Head of caudate nucleus (tissue), 42 donors: ENCODE measurements at regions not wholly inside any gene's neighbourhood (a gene's known extent, or its start where the extent isn't known, plus 50 kb on each side); places are given as distances from the start of the nearest gene placed in this dataset.

Experiments used
- DNase-seq, 42 donors: peaks; one replicate each; pipeline versions ENCODE4 v3.0.0 to v3.0.0-alpha.2; 2020 to 2021; ENCODE audit warnings: mixed read lengths in 7 of 42
- intact Hi-C: fragments of 100-400 bp; cut with DNase I; formaldehyde crosslinking; loops from one replicate; pipeline ENCODE4 v1.15.0; 2022

GRCh38 chr1:87864676-87865075 lies 536.0 kb downstream of the LMO4 start:
- intact Hi-C loops, result no loop called here
- DNase-seq, result no peak

- intact Hi-C loops, result no loop called here
- no peak for DNase-seq
Measured at GRCh38 chr1:87866416-87866815, 537.7 kb downstream of the LMO4 start.

- intact Hi-C loops, result no loop called here
- DNase-seq, result no peak
Measured at GRCh38 chr1:87867626-87868025, 538.9 kb downstream of the LMO4 start.

GRCh38 chr1:87869567-87869966 lies 540.9 kb downstream of the LMO4 start:
- intact Hi-C loops, result no loop called here
- no peak for DNase-seq

- no peak for DNase-seq
- intact Hi-C loops, result no loop called here
Measured at GRCh38 chr1:87872189-87872588, 543.5 kb downstream of the LMO4 start.

GRCh38 chr1:87872692-87873091 lies 544.0 kb downstream of the LMO4 start:
- intact Hi-C loops, result no loop called here
- DNase-seq, result no peak

GRCh38 chr1:87878873-87879272 lies 550.2 kb downstream of the LMO4 start:
- intact Hi-C loops, result no loop called here
- DNase-seq, result no peak

- intact Hi-C loops, result no loop called here
- no peak for DNase-seq
Measured at GRCh38 chr1:87880098-87880760, 551.5 kb downstream of the LMO4 start.

GRCh38 chr1:87880764-87881163 lies 552.1 kb downstream of the LMO4 start:
- intact Hi-C loops, result no loop called here

GRCh38 chr1:87883906-87884305 lies 555.2 kb downstream of the LMO4 start:
- intact Hi-C loops, result no loop called here
- DNase-seq, result no peak

More at GRCh38 chr1:87880764-87881163, 552.1 kb downstream of the LMO4 start:
- DNase-seq, result no peak

GRCh38 chr1:87884581-87884980 lies 555.9 kb downstream of the LMO4 start:
- DNase-seq, result no peak
- intact Hi-C loops, result no loop called here

GRCh38 chr1:87885278-87886025 lies 556.8 kb downstream of the LMO4 start:
- intact Hi-C loops, result no loop called here

GRCh38 chr1:87887100-87887499 lies 558.4 kb downstream of the LMO4 start:
- no peak for DNase-seq
- intact Hi-C loops, result no loop called here

More at GRCh38 chr1:87885278-87886025, 556.8 kb downstream of the LMO4 start:
- DNase-seq, result no peak

GRCh38 chr1:87888446-87888845 lies 559.8 kb downstream of the LMO4 start:
- intact Hi-C loops, result no loop called here
- no peak for DNase-seq

- intact Hi-C loops, result no loop called here
- no peak for DNase-seq
Measured at GRCh38 chr1:87894062-87894461, 565.4 kb downstream of the LMO4 start.

- no peak for DNase-seq
- intact Hi-C loops, result no loop called here
Measured at GRCh38 chr1:87897481-87897880, 568.8 kb downstream of the LMO4 start.

GRCh38 chr1:87898431-87898830 lies 569.8 kb downstream of the LMO4 start:
- intact Hi-C loops, result no loop called here

GRCh38 chr1:87899017-87899416 lies 570.3 kb downstream of the LMO4 start:
- no peak for DNase-seq

More at GRCh38 chr1:87898431-87898830, 569.8 kb downstream of the LMO4 start:
- DNase-seq, result no peak

GRCh38 chr1:87899746-87900145 lies 571.1 kb downstream of the LMO4 start:
- intact Hi-C loops, result no loop called here
- DNase-seq, result no peak

More at GRCh38 chr1:87899017-87899416, 570.3 kb downstream of the LMO4 start:
- intact Hi-C loops, result no loop called here

- peak in 1 of 42 donors; percentile 26 for DNase-seq
- intact Hi-C loops, result no loop called here
Measured at GRCh38 chr1:87902830-87903229, 574.1 kb downstream of the LMO4 start.

- DNase-seq, result no peak
- intact Hi-C loops, result no loop called here
Measured at GRCh38 chr1:87903242-87903641, 574.6 kb downstream of the LMO4 start.
